ENCODE measurements at regions not wholly inside any gene's neighbourhood (a gene's known extent, or its start where the extent isn't known, plus 50 kb on each side); places are given as distances from the start of the nearest gene placed in this dataset.

DNA sequence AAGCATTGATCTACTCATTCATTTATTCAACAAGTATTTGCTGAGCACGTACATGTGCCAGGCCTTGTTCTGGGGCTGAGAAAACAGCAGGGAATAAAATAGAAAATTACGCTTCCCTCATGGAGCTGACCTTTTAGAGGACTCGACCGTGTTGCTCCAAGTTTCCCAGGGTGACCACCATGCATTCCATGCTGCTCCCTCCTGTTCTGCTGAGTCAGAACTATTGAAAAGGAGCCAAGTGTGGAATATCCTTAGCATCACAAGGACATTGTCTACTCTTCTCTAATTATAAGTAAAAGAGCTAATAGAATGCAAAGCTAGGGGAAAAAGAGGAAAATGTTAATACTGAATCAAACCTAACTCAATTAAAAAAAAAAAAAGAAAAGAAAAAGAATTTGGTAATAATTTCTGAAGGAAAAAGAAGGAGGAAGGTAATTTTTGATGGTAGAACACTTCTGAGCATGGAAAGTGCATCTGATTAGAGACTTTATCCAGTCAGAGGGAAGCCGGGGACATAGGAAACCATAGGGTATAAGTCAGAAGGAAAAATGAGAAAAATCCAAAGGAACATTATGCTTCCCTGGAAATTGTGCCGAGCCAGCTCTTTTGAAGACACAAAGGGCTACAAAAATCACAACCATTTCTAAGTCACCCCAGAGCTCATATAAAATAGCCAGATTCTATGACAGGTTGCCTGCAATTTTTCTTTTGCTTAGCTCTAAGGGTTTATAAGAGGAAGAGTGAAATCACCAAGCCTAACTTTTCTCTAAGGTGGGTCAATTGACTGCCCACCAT lies 339.4 kb downstream of the RND3 start:
- no peak for TF ChIP-seq ZNF274 (IDR thresholded peaks at IDR 0.05; ENCODE audit: low read depth, low read length)
- no peak for TF ChIP-seq YY1 (IDR thresholded peaks at IDR 0.05; ENCODE audit: insufficient read depth, insufficient read length)
